Globus pallidus (tissue), 1 donor: ENCODE measurements at regions not wholly inside any gene's neighbourhood (a gene's known extent, or its start where the extent isn't known, plus 50 kb on each side); places are given as distances from the start of the nearest gene placed in this dataset.
A peak's percentile ranks its signal among the peaks of the same experiment; 100 is the strongest.

Experiments
- DNase-seq: peaks from one replicate; pipeline ENCODE4 v3.0.0-alpha.2; 2015; ENCODE audit warnings: low spot score

DNA sequence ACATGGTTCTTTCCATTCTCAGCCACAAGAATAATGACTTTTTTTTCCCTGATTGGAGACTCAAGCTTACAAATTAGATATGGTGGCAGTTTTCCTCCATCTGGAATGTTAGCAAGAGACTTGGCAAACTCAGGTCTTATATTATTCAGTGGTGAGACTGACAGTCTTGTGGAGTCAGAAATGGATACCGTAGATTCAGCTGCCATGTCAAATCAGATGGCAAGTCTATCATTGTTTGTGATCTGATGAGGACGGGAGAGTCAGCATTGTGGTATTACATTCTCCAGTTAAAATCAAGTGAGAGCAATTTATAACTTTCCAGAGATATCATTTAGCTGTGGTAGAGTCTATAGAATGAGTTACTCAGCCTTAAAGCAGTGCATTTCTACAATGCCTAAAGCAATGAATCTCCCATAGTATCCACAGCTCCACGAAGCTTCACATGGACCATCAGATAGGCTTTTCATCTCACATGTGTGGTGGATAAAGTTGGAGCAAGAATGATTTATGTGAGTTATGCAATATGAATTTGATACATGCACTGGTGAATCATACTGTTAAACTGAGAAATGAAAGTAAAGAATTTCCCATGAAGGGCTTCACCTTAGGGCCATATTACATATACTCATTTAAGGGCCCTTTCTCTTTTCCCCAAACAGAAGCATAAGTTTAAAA lies 430.6 kb downstream of the ZNF608 start:
- DNase-seq = no peak

DNA sequence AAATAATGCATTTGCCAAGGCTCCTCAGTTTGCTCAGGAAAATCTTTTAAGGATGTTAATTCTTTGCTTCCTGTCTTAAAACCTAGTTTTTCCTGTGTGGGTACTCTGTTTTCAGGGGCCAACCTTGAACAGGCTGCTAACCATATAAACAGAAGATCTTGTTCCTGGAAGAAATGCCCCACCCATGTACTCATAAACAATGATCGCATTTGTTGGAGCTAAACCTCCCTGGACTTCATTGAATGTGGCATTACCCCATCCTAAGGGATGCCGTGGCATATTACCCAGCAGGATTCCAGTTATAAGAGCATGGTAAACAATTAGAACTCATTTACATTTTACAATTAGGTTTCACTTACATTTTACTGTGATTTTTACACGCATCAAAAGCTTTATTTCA lies 436.0 kb downstream of the ZNF608 start:
- peak; percentile 38 for DNase-seq

DNA sequence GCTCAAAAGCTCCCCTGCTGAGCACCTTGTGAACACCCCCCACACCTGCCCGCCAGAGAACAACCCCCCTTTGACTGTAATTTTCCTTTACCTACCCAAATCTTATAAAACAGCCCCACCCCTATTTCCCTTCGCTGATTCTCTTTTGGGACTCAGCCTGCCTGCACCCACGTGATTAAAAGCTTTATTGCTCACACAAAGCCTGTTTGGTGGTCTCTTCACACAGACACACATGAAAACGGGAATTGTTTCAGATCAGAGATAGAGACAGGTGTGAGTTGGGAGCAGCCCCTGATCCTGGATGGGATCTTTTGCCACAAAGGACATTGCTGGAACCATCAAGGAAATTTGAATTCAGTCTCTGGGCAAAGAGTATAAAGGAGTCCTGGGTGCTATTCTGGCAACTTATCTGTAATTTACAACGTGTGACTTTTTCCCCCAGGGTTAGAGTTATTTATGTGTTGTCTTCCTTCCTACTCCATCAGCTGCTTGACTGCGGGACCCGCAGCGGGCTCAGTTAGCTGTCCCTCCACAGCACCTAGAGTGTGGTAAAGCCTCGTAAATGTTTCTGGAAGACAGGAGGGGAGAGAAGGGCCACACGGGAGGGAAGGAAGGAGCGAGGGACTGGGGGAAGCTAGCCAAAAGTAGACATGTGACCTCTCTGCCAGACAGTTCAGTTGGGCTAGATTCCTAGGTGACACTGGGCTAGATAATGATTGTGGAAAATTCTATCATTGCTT lies 437.0 kb downstream of the ZNF608 start:
- DNase-seq = no peak

DNA sequence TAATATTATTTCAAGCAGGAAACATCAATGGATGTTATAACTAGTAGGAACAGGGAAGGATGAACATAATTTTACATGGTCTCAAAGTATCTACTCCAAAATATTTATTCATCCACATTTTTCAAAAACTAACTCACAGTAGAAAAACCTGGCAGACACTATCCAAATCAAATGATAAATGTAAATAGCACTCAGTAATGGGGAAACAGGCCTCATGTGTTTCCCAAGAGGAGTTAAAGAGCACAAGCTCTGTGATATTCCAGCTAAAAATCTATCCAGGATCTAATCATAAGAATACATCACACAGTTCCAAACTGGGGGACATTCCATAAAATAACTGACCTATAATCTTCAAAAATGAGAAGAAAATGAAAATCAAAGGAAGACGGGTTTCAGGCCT lies 443.1 kb downstream of the ZNF608 start:
- no peak for DNase-seq

DNA sequence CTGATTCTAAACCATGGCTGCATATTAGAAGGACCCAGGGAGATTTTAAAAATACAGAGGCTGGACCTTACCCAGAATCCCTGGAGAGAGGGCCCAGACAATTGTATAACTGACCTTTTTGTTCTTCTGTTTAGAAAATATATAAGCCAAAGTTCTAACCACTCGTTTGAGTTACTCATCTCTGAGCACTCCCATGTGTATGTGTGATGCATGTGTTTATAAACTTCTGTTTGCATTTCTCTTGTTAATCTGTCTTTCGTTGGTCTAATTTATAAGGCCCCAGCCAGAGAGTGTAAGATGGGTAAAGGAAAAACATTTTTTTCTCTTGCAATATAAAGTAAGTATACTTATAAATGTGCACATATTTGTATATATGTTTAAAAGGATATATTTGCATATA lies 443.9 kb downstream of the ZNF608 start:
- no peak for DNase-seq

DNA sequence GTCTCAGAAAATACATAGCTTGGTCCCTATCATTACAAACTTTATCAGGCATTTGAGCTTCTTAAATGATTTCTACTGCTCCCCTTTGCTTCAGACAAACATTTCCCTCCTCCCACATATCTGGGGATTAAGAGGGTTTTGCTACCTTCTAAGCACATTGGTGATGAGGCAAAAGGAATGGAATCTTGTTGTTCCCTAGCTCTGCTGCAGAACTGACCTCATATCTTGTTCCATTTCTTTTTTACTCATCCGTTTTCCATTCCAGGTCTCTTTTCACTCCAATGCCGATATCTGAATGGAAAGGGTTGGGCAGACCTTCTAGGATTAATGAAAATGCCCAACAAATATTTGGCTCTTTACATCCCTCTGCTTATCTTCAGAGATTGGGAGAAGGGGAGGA lies 444.6 kb downstream of the ZNF608 start:
- DNase-seq = no peak

DNA sequence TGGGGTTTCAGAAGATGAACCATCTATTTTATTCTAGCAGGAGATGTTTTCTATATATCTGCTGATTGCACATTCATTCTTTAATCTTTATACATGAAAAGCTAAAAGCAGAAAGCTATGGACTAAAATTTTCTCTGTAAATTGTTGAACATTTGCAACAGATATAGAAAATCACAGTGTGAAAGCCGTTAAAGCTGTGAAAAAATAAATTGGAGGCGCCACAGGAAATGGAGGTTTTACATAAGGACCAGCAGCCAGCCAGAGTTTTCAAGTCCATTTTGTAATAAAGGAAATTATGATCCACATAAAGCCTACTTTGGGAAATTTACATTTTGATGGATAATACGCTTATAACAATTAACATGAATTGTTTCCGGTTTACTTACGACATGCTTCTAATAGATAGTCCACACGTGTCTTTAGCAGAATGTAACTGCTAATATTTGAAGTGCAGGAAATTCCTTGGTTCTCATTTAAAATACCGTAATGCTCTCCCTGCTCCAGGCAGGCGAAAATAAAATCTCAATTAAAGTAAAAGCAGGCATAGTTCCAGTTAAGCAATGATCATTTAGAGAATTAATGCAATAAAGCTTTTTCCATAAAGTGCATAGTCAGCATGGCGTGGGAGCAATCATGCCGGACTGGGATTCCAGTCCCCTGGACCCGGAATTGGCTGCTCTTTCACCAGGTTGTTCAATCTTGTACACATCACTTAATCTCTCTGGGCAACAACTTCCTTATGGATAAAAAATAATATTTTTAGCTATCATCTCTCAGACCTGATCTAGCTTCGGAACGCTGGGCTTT lies 445.4 kb downstream of the ZNF608 start:
- DNase-seq = no peak

DNA sequence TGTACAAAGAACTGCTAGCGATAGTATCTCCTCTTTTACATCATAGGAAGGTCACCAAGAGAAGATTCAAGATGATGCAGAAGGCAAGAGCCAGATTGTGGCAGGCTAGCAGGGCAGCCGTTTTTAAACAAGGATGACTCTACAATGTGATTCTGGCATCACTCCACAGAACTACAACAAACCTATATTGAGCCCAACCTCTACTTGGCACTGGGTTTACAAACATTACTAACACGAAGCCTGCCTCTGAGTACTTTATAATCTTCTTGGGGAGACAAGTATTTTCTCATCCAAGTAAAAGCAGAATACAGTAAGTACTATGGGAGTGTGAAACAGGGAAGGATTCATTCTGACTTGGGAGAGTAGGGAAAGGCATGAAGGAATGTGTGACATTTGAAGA lies 448.6 kb downstream of the ZNF608 start:
- DNase-seq = no peak

DNA sequence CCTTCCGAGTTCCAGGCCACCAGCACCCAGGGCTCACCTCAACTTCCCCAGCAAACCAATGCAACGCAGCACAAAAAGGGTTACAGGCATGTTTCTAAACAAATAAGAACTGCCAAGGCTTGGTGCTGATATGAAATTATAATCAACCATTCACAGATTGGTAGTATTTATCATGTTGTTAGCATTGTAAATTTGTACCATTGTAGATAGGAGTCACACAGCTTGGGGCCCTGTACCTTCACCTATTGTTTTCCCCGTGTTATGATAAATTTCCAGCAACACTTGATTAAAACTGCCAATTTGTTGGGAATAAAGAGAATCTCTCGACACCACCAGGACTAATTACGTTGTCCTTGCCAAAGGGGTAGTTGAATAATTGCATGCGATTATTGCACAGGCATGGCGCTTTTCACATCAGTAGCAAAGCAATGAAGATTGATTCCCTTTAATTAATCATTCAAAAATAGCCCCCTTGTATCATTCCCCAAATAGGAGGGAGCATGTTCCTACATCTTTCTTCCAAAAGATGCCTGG lies 454.1 kb downstream of the ZNF608 start:
- no peak for DNase-seq

DNA sequence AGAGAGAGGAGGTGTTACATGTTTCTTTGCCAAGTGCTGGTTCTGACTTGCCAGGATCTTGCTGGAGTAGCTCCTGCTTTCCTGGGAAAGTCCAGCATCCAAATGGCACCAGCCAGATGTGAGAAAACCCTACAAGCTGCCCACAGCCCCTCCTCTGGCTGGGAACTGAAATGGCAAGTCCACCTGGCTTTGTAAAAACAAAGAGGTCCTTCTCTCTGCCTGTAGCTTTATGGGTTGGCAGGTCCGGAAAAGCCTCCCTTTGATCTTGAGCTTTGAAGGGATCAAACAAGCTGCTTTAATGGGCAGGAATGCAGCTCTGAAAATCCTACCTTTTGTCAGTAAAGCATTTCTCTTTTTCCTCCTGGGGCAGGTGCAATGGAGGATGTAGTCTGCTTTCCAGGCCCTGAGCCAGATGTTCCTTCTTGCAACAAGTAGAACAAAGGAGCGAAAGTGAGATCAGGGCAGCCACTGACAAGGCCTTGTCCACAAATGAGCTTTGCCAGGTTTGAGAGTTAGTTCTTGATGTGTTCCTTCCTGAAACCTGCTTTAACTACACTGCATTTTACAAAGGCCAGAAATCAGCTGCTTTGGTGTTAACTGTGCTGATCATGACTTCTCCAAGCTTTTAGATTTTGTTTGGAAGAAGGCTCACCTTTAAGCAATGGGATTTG lies 456.7 kb downstream of the ZNF608 start:
- peak; percentile 66 for DNase-seq

DNA sequence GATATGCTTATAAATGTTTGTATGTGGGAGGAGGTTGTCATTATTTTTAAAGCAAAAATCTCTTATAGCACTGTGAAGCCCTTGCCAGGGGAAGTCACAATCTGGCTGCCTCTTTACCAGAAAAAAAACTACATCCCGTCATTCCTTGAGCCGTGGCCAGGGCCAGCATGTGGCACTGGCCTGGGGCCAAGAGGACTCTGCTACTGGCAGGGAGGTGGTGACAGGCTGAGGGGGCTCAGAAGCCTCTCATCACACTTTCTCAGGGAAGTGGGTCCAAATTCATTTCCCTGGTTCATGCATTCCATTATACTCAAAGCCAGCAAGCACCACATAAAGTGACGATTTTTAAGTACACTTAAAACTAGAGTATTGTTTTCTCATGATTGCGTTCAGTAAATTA lies 457.3 kb downstream of the ZNF608 start:
- peak; percentile 86 for DNase-seq

DNA sequence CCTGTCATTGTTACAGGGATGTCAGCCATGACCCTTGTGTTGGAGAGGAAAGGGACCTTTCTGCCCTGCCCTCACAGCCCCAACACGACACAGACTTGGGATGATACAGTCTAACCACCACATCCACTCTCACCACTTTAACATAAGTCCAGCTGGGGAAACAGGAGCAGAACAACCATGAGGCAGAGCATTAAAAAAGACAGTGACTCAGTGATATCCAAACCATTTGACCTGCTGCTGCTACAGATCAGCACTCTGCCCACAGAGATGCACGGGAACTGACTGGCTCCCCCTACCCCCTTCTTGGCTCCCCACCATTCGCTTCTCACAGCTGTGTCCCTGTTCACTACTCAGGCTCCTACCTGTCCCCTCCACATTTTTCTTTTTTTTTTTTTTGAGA lies 458.6 kb downstream of the ZNF608 start:
- no peak for DNase-seq

DNA sequence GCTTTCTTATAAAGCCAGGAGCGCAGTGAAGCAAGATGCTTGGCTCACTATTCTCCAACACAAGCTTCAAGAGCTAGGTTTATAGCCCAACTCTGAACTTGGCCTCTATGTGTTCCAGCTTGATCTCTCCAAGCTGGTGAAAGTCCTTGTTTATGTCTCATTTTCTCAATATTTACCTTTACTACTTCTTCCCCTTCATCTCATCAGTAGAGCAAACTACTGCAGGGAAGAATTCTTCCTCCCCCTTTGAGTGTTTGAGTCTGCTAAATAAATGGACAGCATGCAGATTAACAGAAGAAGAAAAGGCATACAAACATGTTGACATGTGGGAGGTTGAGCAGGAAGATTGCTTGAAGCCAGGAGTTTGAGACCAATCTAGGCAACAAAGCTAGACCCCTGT lies 460.7 kb downstream of the ZNF608 start:
- no peak for DNase-seq

DNA sequence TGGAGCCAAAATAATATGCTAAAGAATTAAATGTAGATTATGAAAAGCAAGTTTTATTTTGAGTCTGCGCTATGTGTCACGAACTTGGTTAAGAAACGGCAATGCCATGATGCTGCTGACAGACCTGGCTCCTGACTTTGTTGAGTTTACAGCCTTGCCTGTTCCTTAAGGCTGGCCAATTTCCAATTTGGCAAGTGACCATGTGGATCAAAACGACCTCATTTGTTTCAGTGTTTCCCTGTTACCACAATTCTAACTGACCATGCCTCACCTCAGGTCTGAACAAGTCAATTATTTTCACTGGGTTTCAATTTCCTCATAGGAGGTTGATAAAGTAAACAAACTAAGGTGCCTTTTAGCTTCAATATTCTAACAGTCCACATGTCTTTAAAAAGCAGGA lies 461.4 kb downstream of the ZNF608 start:
- DNase-seq = no peak

DNA sequence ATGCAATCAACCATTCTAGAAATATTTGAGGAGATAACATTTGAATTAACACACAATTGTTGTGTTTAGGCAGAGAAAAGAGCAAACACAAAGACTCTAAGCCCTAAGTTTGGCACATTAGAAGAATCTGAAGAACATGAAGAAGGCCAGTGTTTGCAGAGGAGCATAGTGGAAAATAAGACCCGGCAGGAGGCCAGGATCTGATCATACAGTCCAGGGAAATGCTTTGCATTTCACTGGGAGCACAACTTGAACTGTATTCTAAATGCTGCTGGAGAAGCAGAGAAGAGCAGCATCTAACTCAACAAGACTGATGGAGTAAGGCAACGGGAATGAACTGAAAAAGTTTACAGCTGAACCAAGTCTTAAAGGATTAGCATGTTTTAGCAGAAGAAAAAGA lies 463.4 kb downstream of the ZNF608 start:
- no peak for DNase-seq

DNA sequence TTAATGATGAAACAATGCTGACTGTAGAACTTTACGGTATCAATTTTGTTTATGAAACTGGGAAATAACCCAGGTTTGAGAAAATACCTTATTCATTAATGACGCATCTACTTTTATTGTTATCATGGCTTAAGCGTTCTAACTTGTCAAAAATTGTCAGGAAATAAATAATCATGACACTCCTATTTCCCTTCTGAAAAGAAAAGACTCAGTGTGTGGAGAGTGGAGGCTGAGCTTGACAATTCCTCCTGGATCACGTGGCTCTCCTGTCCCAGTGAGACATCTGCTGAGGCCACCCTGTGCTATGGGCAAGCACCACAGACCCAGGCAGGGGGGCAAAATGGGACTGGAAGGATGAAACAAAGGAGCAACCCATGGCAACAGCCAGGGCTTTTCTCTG lies 466.4 kb downstream of the ZNF608 start:
- no peak for DNase-seq

DNA sequence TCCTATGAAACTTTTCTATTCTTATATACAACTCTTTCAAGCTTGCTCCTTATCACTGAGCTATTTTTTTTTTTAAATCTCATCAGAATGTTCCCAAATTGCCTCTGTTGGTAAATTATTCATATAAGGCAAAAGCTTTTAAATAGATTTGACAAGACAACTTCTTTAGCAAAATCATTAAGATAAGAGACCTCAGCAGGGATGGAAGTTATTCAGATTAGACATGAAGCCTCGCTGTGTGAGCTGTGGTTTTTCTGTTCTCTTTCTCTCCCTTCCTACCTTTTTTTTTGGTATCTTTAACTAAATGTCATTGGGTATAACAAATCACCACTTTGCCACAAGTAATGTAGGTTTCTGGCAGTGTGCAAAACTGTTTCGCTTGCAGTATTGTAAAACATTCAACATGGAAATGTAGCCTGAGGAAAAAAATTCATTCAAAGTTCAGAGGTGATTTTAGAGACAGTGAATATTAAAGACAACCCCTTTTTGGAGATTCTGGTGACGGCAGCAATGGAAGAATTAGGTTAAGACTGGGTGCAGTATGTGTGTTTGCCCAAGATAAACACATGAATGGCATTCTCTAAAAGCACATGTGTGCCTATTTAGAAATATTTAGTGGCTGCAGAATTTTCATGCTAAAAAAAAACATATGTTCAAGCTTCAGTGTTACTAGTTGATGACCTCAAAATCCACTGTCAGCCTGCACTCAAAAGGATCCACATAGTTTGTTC lies 467.1 kb downstream of the ZNF608 start:
- no peak for DNase-seq

DNA sequence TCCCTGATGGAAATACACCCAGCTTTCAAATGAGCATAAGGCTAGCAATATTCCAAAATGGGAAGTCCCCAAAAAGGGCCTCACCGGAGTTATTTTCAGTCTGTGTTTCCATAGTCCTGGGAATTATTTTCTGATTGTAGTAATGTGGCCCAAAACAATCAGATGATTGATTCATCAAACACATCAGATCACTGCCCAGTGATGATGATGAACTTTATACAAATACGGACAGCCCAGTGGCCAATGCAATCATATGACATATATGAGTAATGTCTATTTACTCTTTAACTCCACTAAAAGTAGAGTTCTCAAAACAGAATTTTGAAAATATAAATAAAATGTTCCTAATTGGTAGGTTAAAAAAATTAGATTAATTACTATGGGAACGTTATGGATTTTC lies 467.8 kb downstream of the ZNF608 start:
- no peak for DNase-seq

DNA sequence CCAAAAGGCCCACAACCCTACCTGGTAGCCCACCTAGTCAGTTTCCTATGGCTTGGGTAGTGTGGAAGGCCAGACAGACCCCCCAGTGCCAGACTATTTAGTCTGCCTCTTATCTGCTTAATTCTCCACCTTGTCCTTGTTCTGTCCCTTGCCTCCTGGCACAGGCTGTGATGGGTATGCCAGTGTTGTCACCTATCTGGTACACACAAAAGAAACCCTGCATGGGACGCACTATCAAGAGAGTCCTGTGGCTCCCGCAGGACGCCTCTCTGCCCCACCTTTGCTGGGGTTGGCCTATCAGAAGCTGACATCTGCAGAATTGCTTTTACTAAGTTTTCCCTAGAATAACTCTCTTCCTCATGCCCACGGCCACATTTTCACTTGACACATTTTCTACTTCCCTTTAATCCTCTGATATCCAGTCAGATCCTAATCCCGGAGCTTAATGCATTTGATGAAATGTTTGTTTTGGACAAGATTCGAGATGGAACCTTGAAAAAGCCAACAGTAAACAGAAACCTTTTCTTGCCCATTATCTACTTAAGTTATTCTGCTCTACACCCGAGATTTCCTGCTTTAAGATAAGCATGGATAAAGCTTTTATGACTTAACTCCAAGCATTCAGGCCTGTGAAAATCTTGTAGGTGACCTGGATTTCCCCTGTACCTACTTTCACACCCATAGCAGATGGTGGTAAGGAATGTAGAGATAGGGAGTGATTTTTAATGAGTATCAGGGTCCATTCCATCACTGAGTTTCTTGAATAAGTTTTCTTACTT lies 468.5 kb downstream of the ZNF608 start:
- DNase-seq = no peak

DNA sequence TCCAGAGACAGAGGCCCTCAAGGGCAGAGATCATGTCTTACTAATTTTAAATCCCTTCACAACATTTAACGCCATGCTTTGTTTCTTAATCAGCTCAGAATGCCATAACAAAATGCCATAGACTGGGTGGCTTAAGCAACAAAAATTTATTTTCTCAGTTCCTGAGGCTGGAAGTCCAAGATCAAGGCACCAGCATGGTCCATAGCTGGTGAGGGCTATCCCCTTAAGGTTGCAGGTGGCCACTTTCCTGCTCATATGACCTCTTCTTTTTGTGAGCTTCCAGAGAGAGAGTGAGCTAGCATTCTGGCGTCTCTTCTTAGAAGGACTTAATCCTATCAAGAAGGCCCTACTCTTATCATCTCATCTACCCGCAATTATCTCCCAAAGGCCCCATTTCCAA lies 470.3 kb downstream of the ZNF608 start:
- no peak for DNase-seq

DNA sequence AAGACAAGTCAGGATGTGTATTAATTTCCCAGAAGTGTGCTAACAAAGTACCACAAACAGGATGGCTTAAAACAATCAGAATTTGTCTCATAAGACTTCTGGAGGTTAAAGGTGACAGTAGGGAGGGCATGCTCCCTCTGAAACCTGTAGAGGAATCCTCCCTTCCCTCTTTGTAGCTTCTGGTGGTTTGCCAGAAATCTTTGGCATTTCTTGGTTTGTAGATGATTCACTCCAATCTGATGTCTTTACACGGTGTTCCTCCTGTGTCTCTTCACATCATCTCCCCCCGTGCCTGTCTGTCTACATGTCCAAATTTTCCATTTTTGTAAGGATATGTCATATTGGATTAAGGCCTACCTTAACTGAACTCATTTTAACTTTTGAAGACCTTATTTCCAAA lies 471.5 kb downstream of the ZNF608 start:
- DNase-seq = no peak
